NCI-H2227 (cell line): ENCODE measurements at regions not wholly inside any gene's neighbourhood (a gene's known extent, or its start where the extent isn't known, plus 50 kb on each side); places are given as distances from the start of the nearest gene placed in this dataset.
A peak's percentile ranks its signal among the peaks of the same experiment; 100 is the strongest.

ENCODE experiments used
- DNase-seq: peaks from one replicate; lab custom pipeline; 2025; ENCODE audit not compliant: unreplicated experiment; lab: John Stamatoyannopoulos, UW

DNA sequence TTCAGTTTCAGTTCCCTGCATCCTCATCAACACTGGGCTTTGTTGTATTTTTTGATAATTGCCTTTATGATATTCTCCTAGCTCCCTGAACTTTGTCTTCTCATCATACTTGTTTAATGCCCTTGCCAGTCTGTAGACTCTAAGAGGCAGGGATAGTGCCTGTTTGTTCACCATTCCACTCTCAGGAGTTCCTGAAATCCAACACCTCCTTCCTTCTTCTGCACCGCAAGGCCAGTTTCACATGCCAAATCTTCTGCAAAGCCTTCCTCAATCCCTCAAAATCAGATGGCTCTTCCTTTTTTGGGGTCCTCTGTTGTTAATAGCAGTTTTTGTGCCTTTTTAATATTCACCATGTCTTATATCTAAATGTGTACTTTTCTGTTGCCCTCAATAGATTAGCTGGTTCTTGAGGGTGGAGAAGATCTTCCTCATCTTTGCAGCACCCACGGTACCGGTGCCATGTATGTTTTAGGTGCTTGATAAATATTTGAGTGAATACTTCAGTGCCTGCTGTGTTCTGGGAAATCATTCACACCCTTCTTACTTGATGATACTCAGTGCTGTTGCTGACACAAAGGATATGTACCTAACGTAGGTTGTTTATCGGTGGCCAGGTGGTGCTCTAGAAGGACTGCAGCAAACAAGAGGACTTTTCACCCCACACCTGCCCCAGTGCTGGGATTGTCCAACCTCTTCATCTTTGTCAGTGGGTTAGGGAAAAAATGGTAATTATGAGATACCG, 85.3 kb upstream of the LIMCH1 start:
- no peak for DNase-seq

DNA sequence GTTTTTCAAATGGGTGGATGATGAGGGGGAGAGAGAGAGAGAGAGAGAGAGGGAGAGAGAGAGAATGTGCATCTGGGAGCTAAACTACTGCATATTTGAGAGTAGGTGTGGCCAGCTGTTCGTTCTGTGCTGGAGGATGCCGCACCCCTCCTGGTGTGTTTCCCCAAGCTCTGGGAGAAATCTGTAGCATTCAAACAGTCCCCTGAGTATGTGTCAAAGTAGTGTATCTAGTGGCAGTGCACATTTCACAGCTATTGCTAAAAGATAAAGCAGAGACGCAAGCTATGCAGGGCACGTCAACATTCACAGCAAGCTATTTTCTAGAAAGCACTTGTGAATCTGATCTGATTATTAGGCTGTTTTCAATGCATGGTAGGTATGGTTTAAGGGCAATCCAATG, 83.5 kb upstream of the LIMCH1 start:
- DNase-seq = peak; percentile 11

DNA sequence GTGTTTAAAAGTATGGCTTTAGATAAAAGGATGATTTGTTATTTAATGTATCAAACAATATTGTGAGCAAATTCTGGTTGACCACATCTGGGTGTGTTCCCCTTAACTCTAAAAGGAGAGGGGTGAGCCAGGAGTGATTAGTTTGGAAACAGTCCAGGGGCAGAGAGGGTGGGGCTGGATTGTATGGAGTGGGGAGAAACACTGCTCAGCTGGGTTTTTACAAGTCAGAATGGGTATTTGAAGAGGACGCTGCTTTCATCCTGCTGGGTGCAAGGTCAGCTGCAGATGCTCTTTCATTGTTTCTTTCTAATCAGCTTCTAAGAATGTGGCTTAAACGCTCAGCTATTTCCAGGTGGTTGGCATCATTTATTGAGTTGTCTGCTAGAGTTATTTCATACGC, 82.8 kb upstream of the LIMCH1 start:
- DNase-seq = no peak

DNA sequence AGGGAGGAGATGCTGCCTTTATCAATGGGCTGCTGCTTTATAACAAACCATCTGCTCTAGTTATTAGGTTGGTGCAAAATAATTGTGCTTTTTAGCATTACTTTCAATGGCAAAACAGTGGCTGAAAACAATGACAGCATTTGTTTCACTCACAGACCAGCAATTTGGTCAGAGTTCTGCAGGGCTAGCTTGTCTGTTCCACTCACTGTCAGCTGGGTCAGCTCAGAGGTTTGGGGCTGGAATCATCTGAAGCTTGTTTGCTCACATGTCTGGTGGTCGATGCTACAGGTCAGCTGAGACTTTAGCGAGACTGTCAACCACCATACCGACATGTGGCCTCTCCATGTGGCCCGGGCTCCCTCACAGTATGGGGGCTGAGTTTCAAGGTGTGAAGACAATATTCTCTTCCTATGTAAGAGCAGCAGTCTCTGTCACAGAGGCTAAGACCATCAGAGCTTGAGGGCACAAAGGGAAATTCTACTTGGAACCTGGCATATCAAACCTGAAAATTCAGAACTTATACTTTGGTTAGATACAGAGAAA, 81.3 kb upstream of the LIMCH1 start:
- DNase-seq = no peak

DNA sequence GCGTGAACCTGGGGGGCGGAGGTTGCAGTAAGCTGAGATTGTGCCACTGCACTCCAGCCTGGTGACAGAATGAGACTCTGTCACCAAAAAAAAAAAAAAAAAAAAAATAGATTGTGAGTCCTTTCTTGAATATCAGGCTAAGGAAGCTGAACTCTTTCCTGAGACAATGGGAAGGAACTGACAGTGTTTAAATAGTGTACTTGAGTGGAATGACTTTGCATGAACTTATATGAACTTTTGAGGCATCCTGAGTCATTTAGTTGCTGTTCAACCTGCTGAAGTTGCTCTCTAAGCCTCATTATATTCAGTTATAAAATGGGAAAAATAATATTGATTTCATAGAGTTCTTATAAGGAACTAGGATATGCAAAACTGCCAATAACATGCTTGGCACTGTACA, 79.3 kb upstream of the LIMCH1 start:
- DNase-seq = no peak

DNA sequence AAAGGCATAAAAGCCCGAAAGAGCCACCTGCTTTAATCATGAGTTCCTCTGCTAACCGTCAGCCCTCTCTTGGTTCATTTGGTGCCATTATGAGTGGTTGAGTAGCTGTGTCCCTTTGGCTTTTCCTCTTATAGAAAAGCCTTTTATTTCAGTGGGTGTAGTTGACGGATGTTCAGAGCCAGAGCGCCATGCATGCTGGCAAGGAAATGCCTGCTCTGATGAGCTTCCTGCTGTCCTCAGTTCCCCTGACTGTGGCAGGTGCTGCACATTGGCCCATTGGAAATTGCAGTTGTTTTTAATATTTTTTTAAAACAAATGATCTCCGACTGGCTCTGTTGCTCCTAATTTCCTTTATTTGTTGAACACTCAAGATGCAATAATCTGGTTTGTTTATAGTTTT, 77.3 kb upstream of the LIMCH1 start:
- DNase-seq = no peak

DNA sequence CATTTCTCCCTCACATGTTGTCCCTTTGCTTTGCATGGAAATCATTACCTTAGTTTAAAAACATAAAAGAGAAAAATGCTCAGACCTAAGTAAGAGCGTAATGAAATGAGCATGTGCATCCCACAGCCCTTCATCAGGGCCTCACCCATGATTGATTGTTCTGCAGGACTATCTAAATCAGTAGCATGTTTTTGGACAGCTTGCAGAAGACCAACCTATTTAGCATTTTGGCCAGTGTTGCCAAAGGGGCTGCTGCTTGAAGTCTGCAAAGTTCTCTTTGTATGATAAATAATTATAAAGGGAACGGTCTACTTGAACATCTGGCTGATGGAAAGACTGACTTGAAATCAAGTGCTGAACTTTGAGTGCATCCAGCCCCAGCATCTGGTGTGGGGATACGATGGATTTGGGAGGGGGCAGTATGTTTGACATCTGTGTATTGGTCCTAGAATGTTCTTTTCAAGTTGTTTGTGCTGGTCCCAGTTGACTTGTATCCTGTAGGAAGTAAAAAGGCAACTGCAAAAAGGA, 76.1 kb upstream of the LIMCH1 start:
- DNase-seq = no peak

DNA sequence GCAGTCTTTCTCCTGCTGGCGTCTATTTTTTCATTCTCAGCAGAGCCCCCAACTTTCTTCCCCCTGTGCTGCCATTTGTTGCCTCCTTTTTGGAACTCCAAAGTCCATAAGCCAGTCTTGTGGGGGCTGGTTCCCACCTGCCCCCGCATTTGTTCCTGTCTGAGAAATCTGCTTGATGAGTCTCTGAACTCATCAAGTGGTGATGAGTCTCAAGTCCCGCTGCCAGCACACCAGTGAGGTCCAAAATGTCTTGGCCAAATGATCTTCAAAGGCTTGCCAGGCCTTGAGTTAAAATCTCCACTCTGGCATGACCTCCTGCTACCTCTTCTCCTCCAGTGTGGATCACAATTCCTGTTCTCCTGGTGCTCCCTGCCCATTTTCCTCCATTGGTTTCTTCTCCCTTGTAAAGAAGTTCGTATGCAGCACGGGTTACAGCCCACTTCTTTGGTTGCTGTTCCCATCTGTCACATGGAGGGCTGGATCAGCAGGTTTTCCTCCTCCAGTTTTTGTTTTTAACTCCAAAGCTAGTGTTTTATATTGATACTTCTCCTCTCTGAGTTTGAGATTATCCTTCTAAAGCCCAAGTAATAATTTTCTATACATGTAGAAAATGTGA, 72.7 kb upstream of the LIMCH1 start:
- DNase-seq = no peak

DNA sequence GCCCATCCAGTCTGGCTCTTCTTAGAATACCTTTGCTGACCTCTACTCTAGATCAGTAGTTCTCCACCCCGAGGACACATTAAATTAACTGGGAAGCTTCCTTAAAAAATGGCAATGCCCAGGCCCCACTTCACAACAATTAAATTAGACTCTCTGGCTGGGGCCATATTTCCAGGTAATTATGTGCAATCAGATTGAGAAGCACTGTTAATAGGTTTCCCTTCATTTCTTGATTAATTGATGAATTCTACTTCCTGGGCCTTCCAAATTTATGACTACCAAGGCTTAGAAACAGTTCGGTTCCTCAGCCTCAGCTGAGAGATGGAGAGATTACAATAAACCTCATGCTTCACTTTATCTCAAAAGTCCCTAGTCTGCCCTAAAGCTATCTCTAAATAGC, 71.7 kb upstream of the LIMCH1 start:
- DNase-seq = no peak

DNA sequence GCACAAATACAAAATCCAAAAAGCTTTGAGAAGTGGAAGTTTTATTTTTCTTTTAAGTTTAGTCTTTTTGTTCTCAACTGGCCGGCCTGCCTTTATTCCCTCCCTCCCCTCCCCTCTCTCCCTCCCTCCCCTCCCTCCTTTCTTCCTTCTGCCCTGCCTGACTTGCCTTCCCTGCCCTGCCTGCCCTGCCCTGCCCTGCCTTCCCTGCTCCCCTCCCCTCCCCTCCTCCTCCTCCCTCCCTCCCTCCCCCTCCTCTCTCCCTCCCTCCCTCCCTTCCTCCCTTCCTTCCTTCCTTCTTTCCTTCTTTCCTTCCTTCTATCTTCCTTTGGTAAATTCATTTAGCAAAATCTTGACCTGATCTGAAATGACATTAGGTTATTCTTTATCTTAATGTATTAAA, 69.8 kb upstream of the LIMCH1 start:
- DNase-seq = no peak

DNA sequence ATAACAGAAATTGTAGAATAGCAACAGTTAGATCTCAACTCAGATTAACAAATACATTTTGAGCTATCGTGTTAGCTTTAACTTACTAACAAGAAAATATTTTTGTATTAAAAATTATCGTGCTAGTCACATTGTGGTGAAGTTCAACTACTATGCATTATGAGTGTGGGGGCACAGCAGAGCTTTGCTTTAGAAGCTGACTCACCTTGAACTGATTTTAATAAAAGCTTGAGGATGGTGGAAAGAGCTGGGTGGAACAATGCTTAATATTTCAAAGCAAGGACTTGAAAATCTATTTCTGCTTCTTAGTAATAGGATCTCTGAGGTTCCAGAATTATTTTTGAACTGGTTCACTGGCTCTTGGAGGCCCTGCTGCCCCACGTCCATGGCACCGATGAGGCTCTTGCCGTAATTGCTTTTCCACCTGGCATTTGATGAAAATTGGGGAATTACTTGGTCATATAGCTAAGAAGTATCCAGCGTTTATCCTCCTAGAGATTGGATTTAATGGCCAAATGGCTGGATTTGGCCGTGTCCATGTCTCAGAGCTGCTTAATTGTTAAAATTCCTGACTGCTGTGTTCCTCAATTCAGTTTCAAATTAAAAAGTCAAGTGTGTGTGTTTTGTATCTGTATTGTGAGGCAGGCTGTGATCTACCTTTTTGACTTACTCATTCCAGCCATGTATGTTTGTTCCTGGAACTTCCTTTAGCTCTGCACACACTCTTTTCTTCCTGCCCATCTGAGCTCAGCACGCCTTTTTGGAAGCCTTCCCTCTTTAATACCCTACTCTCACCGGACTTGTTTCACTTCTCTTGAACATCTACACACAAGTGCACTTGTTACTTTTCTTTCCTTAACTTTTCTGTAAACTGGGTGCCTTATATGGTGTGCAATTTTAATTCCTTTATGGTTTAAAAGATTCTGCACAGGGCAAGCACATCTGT, 66.6 kb upstream of the LIMCH1 start:
- DNase-seq = no peak

DNA sequence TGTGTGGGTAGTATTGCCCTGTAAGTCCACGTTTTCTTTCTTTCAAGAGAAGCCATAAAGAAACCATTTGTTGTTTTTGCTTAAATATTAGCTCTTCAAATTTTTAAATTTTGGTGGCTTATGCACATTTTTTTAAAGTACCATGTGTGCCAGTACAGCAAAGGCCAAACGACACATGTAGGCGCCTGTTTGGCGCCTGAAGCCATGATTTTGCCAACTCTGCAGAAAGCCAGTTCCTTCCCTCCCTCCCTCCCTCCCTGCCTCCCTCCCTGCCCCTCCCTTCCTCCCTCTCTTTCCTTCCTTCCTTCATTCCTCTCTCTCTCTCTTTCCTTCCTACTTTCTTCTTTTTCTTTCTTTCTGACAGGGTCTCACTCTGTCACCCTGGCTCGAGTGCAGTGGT, 65.9 kb upstream of the LIMCH1 start:
- no peak for DNase-seq

DNA sequence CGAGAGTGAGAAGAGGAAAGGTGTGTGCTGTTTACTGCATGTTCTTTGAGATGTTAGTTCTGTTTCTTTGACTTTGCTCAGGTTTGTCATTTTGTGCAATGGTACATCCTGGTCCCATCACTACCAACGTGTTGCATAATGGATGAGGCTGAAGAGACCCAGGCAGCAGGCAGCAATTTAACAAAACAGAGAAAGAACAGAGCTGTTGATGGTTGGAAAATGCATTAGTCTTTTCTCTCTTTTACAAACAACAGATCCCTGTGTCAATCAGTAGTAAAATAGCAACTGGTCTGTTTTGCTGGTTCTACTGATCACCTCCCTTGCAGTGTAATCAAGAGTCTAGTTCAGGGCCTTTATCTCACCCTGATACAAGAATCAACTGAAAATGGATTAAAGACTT, 64.8 kb upstream of the LIMCH1 start:
- DNase-seq = no peak

DNA sequence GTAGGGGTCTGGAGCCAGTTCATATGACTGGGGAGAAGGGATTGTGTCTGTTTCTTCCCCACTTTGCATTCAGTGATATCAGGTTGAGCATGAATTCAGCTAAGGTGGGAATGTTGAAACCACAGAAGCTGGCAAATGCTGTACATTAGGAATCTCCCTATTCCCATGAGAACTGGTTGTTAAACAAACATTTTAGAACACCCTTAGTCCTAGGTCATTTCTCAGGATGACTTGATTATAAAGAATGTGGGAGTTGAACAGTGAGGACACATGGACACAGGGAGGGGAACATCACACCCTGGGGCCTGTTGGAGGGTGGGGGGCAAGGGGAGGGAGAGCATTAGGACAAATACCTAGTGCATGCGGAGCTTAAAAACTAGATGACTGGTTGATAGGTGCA, 62.6 kb upstream of the LIMCH1 start:
- DNase-seq = no peak

DNA sequence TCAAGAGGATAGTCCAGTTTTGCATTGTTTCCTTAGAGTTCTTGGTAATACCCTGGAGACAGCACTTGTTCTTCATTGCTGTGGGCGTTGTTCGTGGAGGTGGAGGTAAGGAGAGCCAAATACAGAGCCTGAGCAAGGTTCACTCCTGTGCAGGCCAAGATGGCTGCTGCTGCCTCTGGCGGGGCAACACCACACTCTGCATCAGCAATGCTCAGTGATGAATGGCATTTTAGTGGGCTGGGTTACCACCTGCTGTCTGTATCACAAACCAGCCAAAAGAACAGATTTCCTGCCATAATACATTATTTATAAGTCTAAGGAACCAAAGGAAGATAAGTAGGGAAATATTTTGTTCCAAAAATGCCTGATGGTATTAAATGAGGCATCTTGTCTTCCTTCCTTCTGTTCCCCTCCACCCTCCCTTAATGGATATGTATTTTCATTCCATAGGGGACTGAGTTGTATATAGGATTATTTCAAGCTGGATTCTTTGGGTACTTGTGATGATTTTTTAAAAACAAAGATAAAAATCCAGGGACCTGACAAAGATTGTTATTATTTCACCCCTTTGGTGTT, 61.6 kb upstream of the LIMCH1 start:
- DNase-seq = no peak

DNA sequence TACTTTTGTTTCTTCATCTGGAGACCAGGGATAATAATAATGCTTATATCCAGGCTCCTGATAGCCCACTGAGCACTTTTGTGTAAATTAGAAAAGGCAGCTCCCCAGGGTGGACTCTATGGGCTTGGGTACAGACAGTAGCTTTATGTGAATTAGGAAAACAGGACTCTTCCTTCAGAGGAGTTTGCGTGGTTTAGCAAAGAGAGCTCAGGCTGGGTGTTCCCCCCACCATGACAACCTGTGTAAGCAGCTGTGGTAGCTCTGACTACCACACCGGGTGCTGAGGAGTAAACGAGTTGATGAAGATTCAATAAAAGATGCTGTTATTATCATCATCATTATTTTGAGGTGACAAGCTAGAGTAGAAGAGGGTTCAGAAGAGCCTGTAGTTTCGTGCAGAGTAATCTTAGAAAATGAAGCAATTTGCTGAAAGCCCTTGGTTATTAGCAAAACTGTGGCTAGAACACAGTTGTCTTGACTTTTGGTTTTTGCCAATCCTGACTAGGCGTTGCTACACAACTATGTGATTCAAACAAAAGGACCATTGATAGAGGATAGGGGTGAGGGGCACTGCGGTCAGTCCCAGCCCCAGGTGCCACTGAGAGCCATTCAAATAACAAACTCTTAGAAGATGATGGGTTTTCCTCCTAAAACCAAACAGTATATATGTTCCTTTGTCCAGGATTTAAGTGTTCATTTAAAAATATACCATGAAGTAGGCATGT, 60.6 kb upstream of the LIMCH1 start:
- no peak for DNase-seq

DNA sequence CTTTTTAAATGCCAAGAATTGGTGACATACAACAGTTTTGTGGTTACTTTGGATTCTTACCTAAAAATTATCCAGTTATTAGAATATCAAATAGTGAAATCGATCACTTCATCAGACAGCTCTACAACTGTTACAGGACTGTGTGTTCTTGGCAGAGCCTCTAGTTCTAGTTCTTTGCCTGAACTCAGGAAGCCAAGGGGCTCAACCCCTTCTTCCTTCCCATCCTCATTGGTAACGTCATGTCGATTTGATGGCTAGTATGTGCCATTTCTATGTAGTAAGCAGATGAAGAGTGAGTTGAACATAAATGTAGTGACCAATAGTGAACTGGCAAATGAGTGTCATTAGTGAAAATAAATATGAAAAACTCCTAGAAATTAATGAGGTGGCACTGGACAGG, 59.4 kb upstream of the LIMCH1 start:
- DNase-seq = no peak

DNA sequence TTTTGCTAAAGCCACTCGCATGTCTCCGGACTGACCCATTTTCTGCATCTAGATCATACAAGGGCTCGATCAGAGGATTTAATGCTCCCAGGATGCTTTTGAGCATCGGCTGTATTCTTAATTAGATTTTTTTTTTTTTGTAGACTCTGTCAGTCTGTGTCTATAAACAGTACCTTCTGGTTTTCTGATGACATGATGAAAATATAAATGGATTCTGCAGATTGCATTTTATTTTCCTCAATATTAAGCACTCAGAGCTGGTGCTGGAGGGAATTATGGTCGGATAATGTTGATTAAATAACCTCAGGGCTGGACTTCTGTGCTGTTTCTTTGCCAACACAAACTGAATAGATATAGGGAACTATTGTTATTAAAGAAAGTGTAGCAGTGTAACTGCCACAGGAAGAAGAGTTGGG, 57.1 kb upstream of the LIMCH1 start:
- DNase-seq = no peak

DNA sequence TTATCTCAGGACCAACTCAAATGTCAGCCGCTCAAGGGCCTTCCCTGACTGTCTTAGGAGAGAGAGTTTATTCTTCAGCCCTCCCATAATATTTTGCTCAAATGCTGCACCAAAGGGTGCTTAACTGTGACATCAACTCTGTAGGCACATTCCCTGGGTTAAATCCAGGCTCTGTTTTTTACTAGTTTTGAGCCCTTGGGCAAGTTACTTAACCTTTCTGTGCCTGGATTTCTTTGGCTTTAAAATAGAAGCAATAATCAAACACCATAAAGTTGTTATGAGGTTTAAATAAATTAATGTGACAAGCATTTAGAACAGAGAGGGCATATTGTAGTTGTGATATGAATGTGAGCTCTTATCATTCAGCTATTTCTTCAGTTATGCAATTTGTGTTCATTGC, 54.2 kb upstream of the LIMCH1 start:
- DNase-seq = no peak

DNA sequence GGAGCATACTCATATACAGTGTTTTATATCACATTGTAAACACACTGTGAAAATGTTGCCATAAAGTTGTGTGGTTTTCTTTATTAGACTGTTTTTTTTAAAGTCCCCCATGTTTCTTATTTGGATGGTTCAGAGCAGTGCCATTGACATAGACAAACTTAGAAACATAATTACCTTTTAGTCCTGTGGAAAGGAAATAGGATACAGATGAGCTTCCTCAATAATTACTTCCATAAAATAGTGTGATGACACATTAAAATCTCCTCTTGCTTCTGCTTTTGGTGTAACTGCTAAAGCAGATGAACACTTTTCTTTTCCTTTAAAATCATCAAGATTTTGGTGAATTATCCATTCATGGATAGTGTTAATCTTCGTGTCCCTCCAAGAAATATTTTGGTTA, 52.9 kb upstream of the LIMCH1 start:
- DNase-seq = no peak
